ENCODE measurements at regions not wholly inside any gene's neighbourhood (a gene's known extent, or its start where the extent isn't known, plus 50 kb on each side); places are given as distances from the start of the nearest gene placed in this dataset.
A peak's percentile ranks its signal among the peaks of the same experiment; 100 is the strongest.

GRCh38 chr7:142535123-142535779 is 214.0 kb upstream of the PRSS1 start:
- TF ChIP-seq CTCF (conservative IDR thresholded peaks at IDR 0.05; ENCODE audit: low read depth in 2 of 2) (peak; percentile 94 to 98), EZH2 (IDR thresholded peaks at IDR 0.05; ENCODE audit: low read depth, unreplicated experiment) (no peak), POLR2AphosphoS5 (IDR thresholded peaks at IDR 0.05; ENCODE audit: low read depth) (no peak), CREB1 (CRISPR knock-in tag; IDR thresholded peaks at IDR 0.05; ENCODE audit: low read depth) (no peak; the same call in 1 of the 2 replicates), NANOG (IDR thresholded peaks at IDR 0.05; ENCODE audit: borderline replicate concordance) (no peak), EZH2phosphoT487 (IDR thresholded peaks at IDR 0.05; ENCODE audit: unreplicated experiment) (no peak), ZNF114 (CRISPR knock-in tag; IDR thresholded peaks at IDR 0.05) (no peak), JUNB (IDR thresholded peaks at IDR 0.05; ENCODE audit: unreplicated experiment) (no peak), ETS1 (IDR thresholded peaks at IDR 0.05) (no peak), STAT1 (IDR thresholded peaks at IDR 0.05; ENCODE audit: unreplicated experiment) (no peak)
- TF ChIP-seq, protein P1, sequence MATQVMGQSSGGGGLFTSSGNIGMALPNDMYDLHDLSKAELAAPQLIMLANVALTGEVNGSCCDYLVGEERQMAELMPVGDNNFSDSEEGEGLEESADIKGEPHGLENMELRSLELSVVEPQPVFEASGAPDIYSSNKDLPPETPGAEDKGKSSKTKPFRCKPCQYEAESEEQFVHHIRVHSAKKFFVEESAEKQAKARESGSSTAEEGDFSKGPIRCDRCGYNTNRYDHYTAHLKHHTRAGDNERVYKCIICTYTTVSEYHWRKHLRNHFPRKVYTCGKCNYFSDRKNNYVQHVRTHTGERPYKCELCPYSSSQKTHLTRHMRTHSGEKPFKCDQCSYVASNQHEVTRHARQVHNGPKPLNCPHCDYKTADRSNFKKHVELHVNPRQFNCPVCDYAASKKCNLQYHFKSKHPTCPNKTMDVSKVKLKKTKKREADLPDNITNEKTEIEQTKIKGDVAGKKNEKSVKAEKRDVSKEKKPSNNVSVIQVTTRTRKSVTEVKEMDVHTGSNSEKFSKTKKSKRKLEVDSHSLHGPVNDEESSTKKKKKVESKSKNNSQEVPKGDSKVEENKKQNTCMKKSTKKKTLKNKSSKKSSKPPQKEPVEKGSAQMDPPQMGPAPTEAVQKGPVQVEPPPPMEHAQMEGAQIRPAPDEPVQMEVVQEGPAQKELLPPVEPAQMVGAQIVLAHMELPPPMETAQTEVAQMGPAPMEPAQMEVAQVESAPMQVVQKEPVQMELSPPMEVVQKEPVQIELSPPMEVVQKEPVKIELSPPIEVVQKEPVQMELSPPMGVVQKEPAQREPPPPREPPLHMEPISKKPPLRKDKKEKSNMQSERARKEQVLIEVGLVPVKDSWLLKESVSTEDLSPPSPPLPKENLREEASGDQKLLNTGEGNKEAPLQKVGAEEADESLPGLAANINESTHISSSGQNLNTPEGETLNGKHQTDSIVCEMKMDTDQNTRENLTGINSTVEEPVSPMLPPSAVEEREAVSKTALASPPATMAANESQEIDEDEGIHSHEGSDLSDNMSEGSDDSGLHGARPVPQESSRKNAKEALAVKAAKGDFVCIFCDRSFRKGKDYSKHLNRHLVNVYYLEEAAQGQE (IDR thresholded peaks at IDR 0.05; ENCODE audit: unreplicated experiment) = no peak
- TF ChIP-seq, protein P2, sequence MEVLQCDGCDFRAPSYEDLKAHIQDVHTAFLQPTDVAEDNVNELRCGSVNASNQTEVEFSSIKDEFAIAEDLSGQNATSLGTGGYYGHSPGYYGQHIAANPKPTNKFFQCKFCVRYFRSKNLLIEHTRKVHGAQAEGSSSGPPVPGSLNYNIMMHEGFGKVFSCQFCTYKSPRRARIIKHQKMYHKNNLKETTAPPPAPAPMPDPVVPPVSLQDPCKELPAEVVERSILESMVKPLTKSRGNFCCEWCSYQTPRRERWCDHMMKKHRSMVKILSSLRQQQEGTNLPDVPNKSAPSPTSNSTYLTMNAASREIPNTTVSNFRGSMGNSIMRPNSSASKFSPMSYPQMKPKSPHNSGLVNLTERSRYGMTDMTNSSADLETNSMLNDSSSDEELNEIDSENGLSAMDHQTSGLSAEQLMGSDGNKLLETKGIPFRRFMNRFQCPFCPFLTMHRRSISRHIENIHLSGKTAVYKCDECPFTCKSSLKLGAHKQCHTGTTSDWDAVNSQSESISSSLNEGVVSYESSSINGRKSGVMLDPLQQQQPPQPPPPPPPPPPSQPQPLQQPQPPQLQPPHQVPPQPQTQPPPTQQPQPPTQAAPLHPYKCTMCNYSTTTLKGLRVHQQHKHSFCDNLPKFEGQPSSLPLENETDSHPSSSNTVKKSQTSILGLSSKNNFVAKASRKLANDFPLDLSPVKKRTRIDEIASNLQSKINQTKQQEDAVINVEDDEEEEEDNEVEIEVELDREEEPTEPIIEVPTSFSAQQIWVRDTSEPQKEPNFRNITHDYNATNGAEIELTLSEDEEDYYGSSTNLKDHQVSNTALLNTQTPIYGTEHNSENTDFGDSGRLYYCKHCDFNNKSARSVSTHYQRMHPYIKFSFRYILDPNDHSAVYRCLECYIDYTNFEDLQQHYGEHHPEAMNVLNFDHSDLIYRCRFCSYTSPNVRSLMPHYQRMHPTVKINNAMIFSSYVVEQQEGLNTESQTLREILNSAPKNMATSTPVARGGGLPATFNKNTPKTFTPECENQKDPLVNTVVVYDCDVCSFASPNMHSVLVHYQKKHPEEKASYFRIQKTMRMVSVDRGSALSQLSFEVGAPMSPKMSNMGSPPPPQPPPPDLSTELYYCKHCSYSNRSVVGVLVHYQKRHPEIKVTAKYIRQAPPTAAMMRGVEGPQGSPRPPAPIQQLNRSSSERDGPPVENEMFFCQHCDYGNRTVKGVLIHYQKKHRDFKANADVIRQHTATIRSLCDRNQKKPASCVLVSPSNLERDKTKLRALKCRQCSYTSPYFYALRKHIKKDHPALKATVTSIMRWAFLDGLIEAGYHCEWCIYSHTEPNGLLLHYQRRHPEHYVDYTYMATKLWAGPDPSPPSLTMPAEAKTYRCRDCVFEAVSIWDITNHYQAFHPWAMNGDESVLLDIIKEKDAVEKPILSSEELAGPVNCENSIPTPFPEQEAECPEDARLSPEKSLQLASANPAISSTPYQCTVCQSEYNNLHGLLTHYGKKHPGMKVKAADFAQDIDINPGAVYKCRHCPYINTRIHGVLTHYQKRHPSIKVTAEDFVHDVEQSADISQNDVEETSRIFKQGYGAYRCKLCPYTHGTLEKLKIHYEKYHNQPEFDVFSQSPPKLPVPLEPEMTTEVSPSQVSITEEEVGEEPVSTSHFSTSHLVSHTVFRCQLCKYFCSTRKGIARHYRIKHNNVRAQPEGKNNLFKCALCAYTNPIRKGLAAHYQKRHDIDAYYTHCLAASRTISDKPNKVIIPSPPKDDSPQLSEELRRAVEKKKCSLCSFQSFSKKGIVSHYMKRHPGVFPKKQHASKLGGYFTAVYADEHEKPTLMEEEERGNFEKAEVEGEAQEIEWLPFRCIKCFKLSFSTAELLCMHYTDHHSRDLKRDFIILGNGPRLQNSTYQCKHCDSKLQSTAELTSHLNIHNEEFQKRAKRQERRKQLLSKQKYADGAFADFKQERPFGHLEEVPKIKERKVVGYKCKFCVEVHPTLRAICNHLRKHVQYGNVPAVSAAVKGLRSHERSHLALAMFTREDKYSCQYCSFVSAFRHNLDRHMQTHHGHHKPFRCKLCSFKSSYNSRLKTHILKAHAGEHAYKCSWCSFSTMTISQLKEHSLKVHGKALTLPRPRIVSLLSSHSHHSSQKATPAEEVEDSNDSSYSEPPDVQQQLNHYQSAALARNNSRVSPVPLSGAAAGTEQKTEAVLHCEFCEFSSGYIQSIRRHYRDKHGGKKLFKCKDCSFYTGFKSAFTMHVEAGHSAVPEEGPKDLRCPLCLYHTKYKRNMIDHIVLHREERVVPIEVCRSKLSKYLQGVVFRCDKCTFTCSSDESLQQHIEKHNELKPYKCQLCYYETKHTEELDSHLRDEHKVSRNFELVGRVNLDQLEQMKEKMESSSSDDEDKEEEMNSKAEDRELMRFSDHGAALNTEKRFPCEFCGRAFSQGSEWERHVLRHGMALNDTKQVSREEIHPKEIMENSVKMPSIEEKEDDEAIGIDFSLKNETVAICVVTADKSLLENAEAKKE (CRISPR knock-in tag; IDR thresholded peaks at IDR 0.05) = no peak

Measured in GM23338 (cell line).